ENCODE measurements at regions not wholly inside any gene's neighbourhood (a gene's known extent, or its start where the extent isn't known, plus 50 kb on each side); places are given as distances from the start of the nearest gene placed in this dataset.

DNA sequence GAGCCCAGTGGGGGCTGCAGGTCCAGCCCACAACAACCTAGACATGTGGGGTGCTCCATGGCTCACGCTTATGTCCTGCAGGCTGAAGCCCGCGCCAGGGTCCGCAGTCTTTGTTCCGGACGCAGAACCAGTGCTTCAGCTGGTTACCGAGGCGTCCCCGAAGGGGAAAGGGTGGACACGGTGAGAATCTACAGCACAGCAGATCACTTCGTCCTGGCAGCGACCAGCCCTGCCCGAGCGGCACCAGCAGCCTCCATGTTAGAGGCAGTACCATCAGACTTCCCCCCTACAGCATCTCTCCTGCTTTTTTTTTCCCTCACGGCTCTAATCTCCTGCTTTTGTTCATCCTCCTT, 1736.4 kb downstream of the TP53TG3F start:
- no peak for DNase-seq
- H3K36me3 Mint-ChIP-seq, result no peaks in the 10 kb centered on the region
- H3K27ac Mint-ChIP-seq, result no peak overlapping the region
- no peaks in the 10 kb centered on the region for H3K27me3 Mint-ChIP-seq
- POLR2A ChIA-PET, result no interaction called here
- ATAC-seq (ENCODE audit: low read depth), result no peak
- H3K9me3 Mint-ChIP-seq, result peaks cover 9% of the 10 kb centered on the region
- no peaks in the 10 kb centered on the region for H3K4me1 Mint-ChIP-seq
- H3K4me3 Mint-ChIP-seq, result no peak overlapping the region

DNA sequence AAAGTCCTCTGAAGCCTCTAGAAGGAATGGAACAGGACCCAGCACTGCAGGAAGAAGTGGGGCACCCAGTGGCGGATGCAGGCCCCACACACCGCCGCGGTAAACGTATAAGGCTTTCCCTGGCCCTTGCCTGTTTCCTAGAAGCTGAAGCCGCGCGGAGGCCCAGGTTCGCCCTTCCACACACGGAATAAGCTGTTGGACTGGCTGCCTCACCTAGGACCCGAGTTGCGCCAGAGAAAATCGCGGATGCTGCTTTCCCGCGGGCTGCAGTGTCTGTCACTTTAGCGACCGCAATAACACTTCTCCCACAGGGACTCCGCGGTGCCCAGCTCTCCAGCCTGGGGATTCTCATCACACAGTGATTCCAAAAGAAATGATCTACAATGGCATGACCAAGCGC, 1736.9 kb downstream of the TP53TG3F start:
- H3K4me1 Mint-ChIP-seq, result no peaks in the 10 kb centered on the region
- peaks cover 9% of the 10 kb centered on the region for H3K9me3 Mint-ChIP-seq

DNA sequence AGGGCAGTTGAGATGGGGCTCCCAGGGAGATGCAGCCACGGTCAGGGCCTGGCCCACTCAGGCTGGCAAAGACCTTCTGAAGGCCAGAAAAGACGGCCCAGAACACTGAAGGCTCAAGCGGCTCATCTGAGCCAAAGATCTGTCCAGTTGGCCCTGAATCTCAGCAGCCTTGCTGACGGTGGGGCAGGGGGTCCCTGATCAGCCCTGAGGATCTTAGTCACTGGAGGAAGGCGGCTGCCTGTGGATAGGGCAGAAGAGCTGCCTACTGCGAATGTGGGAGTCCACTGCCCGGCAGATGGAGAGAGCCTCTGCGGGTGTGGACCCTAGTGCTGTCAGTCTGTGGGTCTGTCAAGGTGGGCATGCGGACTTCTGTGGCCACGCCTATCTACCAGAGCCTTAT, 1738.2 kb downstream of the TP53TG3F start:
- Mint-ChIP-seq H3K4me1 (no peaks in the 10 kb centered on the region), H3K36me3 (no peaks in the 10 kb centered on the region), H3K27me3 (no peaks in the 10 kb centered on the region), H3K27ac (no peak overlapping the region), H3K9me3 (peaks cover 9% of the 10 kb centered on the region), H3K4me3 (no peak overlapping the region)
- POLR2A ChIA-PET, result no interaction called here
- no peak for ATAC-seq (ENCODE audit: low read depth)
- no peak for DNase-seq

More for the DNA sequence above, 1736.9 kb downstream of the TP53TG3F start:
- Mint-ChIP-seq H3K4me3 (no peak overlapping the region), H3K27ac (no peak overlapping the region), H3K36me3 (no peaks in the 10 kb centered on the region), H3K27me3 (no peaks in the 10 kb centered on the region)
- ATAC-seq (ENCODE audit: low read depth) (no peak), DNase-seq (no peak)
- POLR2A ChIA-PET, result no interaction called here

DNA sequence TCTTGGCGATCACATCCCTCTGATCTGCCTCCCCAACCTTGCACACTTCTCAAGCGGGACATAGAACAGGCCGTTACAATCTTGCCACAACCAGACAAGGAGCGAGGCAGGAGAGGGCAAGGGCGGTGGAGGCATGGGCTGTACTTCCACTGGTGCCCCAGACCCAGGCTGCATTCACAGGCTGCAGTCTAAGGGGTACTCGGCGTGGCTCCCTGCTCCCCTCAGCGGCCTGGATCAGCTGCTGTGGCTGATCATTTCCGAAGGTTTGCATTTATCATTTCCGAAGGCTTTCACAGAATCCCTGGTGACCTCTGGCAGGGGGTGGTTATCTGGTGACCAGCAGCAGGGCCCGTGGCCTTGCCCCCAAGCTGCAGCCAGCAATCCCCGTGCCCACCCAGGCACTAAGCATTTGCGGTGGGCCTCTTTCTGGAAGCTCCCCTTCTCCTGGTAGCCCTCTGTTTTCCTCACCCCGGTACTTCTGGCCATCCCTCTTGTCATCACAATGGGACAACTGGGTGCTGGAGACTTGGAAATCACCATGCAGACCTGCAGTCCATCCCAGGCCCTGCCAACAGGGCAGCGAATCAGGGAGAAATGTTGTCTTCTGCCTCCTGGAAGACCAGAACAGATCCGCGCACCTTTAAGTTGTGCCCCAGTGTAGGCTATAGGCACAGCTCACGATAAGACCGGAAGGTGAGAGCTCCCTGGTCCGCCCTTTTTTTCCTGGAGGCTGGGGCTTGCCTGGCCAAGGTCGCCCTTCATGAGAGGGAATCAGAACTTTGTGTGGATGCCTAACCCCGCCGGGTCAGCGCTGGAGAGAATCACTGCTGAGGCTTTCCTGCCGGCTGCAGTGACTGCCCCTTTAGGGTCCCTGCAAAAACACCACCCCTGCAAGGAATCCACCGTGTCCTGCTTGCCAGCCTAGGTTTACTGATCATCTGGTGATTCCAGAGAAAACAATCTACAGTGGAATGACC, 1739.1 kb downstream of the TP53TG3F start:
- no peaks in the 10 kb centered on the region for H3K36me3 Mint-ChIP-seq
- H3K9me3 Mint-ChIP-seq, result peaks cover 11% of the 10 kb centered on the region
- no peaks in the 10 kb centered on the region for H3K27me3 Mint-ChIP-seq
- no peak overlapping the region for H3K4me3 Mint-ChIP-seq
- ATAC-seq (ENCODE audit: low read depth) (no peak), DNase-seq (no peak)
- no peak overlapping the region for H3K27ac Mint-ChIP-seq
- H3K4me1 Mint-ChIP-seq, result no peaks in the 10 kb centered on the region
- POLR2A ChIA-PET, result no interaction called here

DNA sequence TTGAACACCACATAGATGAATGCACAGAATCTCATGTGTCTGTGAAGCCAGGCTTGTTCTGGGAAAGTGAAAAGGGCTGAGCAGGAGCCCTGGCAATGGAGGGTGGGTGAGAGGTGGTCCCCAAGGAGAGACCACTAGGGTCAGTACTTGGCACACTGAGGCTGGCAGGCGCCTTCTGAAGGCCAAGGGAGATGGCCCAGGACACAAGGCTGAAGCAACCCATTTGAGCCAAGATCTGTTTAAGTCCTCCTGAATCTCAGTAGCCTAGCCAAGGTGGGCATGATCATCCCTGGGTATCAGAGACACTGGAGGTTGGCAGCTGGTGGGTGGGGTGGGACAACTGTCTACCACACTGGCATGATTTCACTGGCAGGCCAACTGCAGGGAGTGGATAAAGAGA, 1741.2 kb downstream of the TP53TG3F start:
- Mint-ChIP-seq H3K27me3 (no peaks in the 10 kb centered on the region), H3K4me3 (no peak overlapping the region), H3K9me3 (peaks cover 11% of the 10 kb centered on the region), H3K27ac (no peak overlapping the region), H3K36me3 (no peaks in the 10 kb centered on the region), H3K4me1 (no peaks in the 10 kb centered on the region)
- POLR2A ChIA-PET, result no interaction called here
- no peak for ATAC-seq (ENCODE audit: low read depth)
- DNase-seq, result no peak

DNA sequence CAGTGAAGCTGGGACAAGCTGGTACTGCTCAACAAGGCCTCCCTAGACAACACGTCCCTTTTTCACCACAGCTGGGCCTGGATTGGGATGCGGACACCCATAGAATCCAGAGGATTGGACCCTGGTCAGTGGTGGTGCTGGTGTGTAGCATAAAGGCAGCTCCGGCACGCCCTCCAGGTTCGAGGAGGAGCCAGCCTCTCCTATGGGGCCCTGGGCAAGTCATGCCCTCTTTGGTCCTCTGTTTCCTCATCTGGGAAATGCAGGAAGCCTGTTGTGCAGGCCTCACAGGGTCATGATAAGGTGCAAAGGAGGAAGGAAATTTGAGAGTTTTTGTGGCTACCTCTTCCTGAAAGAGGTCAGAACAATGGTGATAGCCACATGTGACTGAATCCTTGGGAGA, 1741.7 kb downstream of the TP53TG3F start:
- no peak overlapping the region for H3K27ac Mint-ChIP-seq
- no peaks in the 10 kb centered on the region for H3K36me3 Mint-ChIP-seq
- ATAC-seq (ENCODE audit: low read depth) (no peak), DNase-seq (no peak)
- no peaks in the 10 kb centered on the region for H3K27me3 Mint-ChIP-seq
- no peak overlapping the region for H3K4me3 Mint-ChIP-seq
- H3K4me1 Mint-ChIP-seq, result no peaks in the 10 kb centered on the region
- peaks cover 11% of the 10 kb centered on the region for H3K9me3 Mint-ChIP-seq
- POLR2A ChIA-PET, result no interaction called here

DNA sequence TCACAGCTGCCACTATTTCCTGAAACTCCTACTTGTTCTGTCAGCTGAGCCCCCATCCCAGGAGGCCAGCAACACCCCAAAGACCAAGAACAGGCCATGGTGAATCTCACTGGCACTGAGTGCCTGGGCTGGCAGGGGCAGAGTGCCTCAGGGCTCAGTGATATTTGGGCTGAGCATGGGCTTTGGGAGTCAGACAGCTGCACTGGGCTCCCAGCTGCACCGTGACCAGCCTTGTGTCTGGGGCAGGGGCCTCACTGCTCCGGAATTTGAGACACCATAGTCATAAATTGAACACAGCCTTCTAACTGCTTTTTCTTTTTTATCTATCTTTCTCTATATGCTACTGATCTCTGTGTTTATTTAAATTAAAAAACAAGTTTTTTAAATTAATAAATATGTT, 1744.2 kb downstream of the TP53TG3F start:
- Mint-ChIP-seq H3K4me1 (no peaks in the 10 kb centered on the region), H3K27ac (no peak overlapping the region), H3K27me3 (no peaks in the 10 kb centered on the region), H3K4me3 (no peak overlapping the region), H3K9me3 (peaks cover 8% of the 10 kb centered on the region), H3K36me3 (no peaks in the 10 kb centered on the region)
- POLR2A ChIA-PET, result no interaction called here
- no peak for DNase-seq
- ATAC-seq (ENCODE audit: low read depth), result no peak

DNA sequence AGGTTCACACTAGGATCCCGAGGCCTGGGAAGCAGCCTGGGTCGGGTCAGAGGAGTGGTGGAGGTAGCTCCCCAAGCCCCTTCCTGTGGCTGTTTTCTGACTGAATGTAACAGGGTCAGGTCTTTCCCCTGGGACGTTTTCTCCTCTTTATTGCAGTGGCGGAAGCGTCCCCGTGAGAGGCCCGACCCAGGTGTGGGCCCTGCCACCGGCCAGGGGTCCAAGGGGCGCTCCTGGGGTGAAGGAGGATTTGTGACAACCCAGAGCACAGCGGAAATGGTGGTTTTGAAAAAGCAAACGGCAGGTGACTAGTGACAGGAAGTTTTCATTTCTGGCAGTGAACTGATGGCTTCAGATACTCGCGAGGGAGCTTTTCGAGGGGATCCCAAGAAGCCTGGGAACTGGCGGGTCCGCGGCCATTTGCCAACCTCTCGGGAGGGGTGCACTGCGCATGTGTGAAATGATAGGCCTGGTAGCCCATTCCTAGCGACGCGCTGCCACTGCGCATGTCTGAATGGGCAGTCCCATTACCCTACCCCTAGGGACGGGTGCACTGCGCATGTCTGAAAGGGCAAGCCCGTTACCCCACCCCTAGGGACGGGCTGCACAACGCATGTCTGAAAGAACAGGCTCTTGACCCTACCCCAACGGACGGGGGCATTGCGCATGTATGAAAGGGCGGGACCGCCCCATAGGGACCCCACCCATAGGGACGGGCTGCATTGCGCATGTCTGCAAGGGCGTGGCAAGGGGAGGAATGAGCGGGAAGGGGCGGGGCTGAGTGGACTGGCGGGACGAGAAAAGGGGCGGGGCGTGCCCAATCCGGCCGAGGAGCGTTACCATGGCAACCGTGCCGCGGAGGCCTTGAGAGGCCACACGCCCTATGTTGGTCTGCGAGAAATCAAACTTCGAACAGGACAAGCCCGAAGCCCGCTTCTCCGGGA, 1747.9 kb downstream of the TP53TG3F start:
- peaks cover 2% of the 10 kb centered on the region for H3K9me3 Mint-ChIP-seq
- ATAC-seq (ENCODE audit: low read depth), result no peak
- H3K4me3 Mint-ChIP-seq, result no peak overlapping the region
- H3K27me3 Mint-ChIP-seq, result no peaks in the 10 kb centered on the region
- no peak overlapping the region for H3K27ac Mint-ChIP-seq
- POLR2A ChIA-PET, result no interaction called here
- no peaks in the 10 kb centered on the region for H3K4me1 Mint-ChIP-seq
- no peak for DNase-seq
- no peaks in the 10 kb centered on the region for H3K36me3 Mint-ChIP-seq

DNA sequence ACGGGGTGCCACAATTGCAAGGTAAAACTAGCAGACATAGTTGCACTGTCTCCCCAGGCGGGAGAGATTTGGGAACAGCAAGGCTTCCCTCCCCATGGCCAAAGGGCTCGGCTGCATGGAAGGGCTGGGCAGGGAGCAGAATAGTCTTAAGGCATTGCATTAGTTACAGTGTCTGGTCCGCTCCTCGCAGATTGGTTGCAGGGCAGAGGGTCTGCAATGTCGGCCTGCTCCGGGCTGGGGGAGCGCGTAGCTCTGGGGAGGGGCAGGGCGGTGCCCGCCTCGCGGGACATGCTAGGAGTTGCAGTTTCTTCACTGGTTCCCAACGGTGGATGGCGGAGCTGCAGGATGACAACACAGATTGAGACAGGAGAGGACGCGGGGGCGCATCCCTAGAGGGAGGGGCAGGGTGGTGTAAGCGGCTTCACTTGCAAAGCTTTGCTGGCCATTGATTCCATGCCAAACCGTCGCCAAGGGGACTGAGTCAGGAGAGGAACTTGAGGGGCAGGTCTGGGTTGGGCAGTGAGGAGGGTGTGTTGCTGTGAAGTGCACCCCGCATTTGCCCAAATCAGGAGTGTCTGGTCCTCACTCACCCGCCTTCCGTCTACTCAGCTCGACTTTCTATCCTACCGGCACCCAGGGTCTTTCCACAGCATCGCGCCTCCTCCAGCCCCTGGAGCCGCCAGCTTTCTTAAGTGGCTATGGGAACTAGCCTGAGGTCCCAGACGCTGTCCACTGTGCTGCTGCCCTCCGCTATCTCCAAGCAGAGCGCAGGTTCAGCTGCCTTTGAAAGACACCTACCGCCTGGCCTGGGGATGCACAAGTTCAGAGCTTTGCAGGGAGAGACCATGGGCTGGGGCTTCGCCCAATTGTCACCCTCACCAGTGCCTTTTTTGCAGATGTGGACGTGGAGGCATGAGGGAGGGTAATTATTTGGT, 1748.9 kb downstream of the TP53TG3F start:
- Mint-ChIP-seq H3K27ac (no peak overlapping the region), H3K4me3 (no peak overlapping the region), H3K36me3 (no peaks in the 10 kb centered on the region), H3K4me1 (no peaks in the 10 kb centered on the region), H3K9me3 (peaks cover 2% of the 10 kb centered on the region), H3K27me3 (no peaks in the 10 kb centered on the region)
- POLR2A ChIA-PET, result no interaction called here
- no peak for DNase-seq
- ATAC-seq (ENCODE audit: low read depth), result no peak

DNA sequence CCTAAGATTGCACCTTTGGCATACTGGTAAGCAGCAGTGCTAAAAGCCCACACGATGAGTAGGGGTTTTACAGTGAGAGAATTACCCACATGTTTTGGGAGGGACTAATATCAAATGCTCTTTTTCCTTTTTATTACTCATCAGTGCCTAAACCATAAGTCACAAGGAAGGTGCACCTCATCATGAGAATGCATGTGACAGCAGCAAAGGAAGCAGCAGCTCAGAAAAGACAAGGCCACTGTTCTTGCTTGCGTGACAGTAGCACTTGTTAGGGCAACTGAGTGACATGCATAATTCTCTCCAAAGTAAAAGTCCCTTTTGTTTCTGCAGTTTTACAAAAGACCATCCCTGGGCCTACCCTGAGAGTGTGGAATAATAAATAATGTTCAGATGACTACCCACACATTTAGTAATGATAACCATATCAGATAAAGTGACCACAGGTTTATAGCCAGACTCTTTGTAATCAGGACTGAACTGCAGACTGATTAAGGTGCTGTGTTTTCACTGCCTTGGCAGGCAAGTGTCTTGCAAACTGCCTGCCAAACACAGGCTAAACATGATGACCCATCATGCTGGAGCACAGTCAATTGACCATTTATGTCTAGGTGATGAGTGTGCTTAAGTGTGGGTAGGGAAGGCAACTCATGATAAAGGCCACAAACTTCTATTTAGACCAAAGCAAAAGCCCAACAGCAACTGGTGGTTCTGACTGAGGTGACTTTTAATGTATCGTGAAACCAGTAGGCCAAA, 1751.4 kb downstream of the TP53TG3F start:
- POLR2A ChIA-PET, result no interaction called here
- no peak overlapping the region for H3K27ac Mint-ChIP-seq
- H3K27me3 Mint-ChIP-seq, result no peaks in the 10 kb centered on the region
- peaks cover 7% of the 10 kb centered on the region for H3K9me3 Mint-ChIP-seq
- H3K4me3 Mint-ChIP-seq, result no peak overlapping the region
- H3K4me1 Mint-ChIP-seq, result no peaks in the 10 kb centered on the region
- DNase-seq (no peak), ATAC-seq (ENCODE audit: low read depth) (no peak)
- H3K36me3 Mint-ChIP-seq, result peaks cover 2% of the 10 kb centered on the region

DNA sequence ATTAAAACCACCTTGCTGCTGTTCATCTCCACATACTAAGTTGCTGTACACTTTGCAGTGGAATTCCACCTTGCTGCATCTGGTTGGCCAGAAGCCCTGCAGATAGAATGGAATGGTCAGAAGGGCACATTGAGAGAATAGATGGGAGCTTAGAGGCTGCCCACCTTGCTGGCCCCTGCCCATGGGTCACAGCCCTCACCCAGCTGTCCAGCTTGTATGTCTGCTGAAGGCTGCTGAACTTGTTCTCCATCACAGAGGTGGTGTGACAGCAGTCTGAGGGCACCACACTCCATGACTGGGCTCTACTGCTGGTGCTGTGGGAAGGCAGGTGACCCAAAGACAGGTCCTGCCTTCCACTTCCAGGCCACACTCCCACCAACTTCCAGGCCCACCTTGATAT, 1755.4 kb downstream of the TP53TG3F start:
- POLR2A ChIA-PET, result no interaction called here
- no peak overlapping the region for H3K4me3 Mint-ChIP-seq
- DNase-seq (no peak), ATAC-seq (ENCODE audit: low read depth) (no peak)
- no peak overlapping the region for H3K27ac Mint-ChIP-seq
- H3K4me1 Mint-ChIP-seq, result no peaks in the 10 kb centered on the region
- no peaks in the 10 kb centered on the region for H3K27me3 Mint-ChIP-seq
- H3K9me3 Mint-ChIP-seq, result peaks cover 10% of the 10 kb centered on the region
- H3K36me3 Mint-ChIP-seq, result peaks cover 2% of the 10 kb centered on the region

DNA sequence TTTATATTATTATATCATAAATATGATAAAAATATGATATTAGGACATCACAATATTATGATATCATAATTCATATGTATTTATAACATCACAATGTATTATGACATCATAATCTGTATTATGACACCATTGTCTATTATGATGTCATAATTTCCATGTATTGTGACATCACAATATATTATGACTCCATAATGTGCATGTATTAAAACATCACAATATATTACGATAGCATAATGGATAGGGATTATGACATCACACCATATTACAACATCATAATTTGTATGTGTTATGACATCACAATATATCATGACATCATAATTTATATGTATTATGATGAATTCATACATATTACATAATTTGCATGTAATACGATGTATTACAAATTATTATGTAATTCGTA, 1755.9 kb downstream of the TP53TG3F start:
- H3K36me3 Mint-ChIP-seq, result peaks cover 2% of the 10 kb centered on the region
- no peaks in the 10 kb centered on the region for H3K27me3 Mint-ChIP-seq
- DNase-seq (no peak), ATAC-seq (ENCODE audit: low read depth) (no peak)
- POLR2A ChIA-PET, result no interaction called here
- H3K4me3 Mint-ChIP-seq, result no peak overlapping the region
- H3K27ac Mint-ChIP-seq, result no peak overlapping the region
- peaks cover 10% of the 10 kb centered on the region for H3K9me3 Mint-ChIP-seq
- no peaks in the 10 kb centered on the region for H3K4me1 Mint-ChIP-seq

Measured in activated naive CD8-positive, alpha-beta T cell treated with anti-CD3 and anti-CD28 coated beads, Interleukin-2, amount 10 ng/mL, durations not matched to agents 7 days and 5 days (primary cell).